ENCODE measurements at regions not wholly inside any gene's neighbourhood (a gene's known extent, or its start where the extent isn't known, plus 50 kb on each side); places are given as distances from the start of the nearest gene placed in this dataset.

- TF ChIP-seq CTCF (conservative IDR thresholded peaks at IDR 0.05), result no peak
- TF ChIP-seq ZFX (IDR thresholded peaks at IDR 0.05), result no peak
These were observed 784.7 kb upstream of the AUTS2 start for GRCh38 chr7:68813551-68814080.

Measured in C4-2B (cell line).